GM18861 (cell line): ENCODE measurements at regions not wholly inside any gene's neighbourhood (a gene's known extent, or its start where the extent isn't known, plus 50 kb on each side); places are given as distances from the start of the nearest gene placed in this dataset.
"Not testable (repeated sequence)": the region's sequence is repeated elsewhere in the genome, so short reads cannot be mapped to it uniquely, and the experiment has no call there.

ENCODE experiments used
- ATAC-seq: cut with Tn5 transposase; IDR thresholded peaks from one replicate; pipeline ENCODE4 v1.9.1; 2021; ENCODE audit not compliant: unreplicated experiment

DNA sequence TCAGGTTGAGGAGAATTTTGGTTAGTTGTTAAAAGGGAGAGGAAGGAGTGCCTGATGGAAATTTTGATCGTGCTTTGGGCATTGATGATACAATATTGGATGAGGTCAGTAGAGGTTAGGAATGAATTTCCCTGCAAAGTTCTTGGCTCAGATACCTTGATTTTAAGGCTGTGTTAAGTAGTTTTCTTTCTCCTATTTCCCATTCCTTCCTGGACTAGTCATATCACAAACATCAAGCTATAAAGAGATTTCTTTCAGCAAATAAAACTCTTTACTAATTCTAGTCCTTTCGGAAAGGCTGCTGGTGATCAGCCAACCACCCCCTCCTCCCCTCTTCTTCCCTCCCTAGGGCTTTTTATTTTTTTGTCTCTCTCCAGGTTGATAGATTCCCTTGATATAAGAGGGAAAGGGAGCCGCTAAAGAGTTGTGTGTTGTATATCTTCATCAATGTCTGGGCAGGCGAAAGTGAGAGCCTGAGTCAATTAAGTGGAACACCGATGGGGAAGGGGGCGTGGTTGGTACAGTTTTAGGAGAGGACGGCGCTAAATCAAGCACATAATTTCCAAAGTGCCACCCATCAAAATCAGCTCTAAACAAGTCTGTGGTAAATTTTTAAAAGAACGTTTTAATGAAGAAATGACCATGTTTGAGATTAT, 100.1 kb upstream of the PLXNA2 start:
- no peak for ATAC-seq

DNA sequence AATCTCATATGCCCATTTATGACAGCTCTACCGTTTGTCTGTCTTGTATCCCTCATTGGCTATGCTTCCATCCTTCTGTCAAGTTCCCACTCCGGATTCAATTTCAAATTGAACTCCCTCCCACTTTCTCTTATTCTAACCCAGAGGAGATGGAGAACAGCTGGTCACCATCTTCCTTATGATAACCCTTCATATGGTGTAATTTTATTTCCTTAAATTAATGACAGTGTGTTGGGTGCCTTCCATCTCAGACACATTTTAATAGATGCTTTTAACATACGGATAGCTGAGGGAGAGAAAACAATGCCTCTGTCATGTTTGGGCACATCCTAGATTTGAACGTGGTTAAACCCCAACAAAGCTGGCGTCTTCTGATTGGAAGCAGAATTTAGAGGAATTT, 103.0 kb upstream of the PLXNA2 start:
- ATAC-seq, result no peak

GRCh38 chr1:208349694-208350330, 105.6 kb upstream of the PLXNA2 start:
- no peak for ATAC-seq

DNA sequence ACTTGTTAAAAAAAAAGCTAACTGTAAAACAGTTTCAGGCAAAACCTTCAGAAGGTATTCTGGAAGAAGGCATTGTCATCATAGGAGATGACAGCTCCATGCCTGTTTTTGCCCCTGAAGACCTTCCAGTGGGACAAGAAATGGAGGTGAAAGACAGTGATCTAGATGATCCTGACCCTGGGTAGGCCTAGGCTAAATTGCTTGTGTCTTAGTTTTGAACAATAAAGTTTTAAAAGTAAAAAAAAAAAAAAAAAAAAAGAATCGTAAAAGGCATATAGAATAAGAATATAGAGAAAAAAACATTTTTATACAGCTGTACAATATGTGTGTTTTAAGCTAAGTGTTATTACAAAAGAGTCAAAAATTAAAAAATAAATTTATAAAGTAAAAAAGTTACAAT, 106.6 kb upstream of the PLXNA2 start:
- no peak for ATAC-seq

GRCh38 chr1:208351838-208352237, 107.7 kb upstream of the PLXNA2 start:
- no peak for ATAC-seq

DNA sequence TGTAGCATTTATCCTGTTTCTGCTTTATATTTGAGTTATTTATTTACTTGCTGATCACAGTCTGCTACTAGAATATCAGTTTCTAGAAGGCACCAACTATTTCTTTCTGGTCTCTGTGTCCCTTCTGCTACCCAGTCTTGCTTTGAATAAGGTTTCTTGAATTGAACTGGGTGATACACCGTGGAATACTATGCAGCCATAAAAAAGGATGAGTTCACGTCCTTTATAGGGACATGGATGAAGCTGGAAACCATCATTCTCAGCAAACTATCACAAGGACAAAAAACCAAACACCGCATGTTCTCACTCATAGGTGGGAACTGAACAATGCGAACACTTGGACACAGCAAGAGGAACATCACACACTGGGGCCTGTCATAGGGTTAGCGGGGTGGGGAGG, 109.6 kb upstream of the PLXNA2 start:
- not testable (repeated sequence) for ATAC-seq

GRCh38 chr1:208357644-208358507, 113.7 kb upstream of the PLXNA2 start:
- ATAC-seq, result no peak

GRCh38 chr1:208358651-208359050, 114.5 kb upstream of the PLXNA2 start:
- ATAC-seq, result no peak

DNA sequence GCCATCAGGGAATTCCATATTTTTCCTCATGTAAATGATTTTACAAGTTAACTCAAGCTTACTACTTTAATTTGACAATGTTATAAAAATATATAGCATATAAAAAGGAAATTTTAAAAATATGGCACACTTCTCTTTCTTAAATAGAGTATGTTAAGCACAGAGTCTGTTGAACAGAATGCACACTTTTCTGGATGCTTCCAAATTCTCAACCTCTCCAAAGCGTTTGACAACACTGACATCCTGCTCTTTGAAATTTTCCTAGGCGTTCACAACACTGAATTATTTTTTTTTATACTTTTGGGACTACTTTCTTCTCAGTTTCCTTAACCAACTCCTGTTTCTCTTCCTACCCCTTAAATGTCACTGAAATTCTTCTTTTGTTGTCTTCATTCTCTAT, 117.8 kb upstream of the PLXNA2 start:
- no peak for ATAC-seq

DNA sequence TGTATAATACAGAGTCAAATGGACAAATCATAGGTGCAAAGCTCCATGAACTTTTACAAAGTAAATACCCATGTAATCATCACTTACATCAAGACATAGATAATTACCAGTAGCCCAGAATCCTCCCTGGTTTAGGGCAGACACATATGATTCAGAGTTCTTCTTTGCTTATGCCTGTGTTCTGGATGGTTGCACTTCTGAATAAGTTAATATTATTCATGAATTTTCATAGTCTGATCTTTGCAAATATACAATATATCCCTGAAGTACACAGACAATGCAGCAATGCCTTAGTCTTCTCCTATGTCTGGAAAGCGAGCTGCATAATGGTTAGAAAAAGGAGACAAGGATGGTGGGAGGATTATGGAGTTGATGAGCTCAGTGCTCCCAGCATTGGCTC, 122.4 kb upstream of the PLXNA2 start:
- ATAC-seq, result no peak

GRCh38 chr1:208369045-208369444, 124.9 kb upstream of the PLXNA2 start:
- no peak for ATAC-seq

DNA sequence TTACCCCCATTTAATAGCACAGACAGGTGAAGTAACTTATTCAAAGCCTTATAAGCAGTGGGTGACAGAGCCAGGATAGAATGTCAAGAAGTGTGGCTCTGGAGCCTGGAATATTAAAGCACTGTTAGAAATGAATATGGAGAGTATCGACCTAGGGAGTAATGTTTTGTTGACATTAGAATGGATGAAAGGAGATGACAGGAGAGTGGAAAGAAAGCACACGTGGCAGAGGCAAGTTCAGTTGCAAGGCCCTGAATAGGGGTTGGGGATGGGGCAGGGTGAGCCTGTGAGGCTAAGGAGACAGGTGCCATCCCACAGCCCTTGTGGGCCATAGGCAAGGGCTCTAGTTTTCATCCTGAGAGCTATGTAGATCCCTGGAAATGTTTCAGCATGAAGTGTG, 125.5 kb upstream of the PLXNA2 start:
- no peak for ATAC-seq

DNA sequence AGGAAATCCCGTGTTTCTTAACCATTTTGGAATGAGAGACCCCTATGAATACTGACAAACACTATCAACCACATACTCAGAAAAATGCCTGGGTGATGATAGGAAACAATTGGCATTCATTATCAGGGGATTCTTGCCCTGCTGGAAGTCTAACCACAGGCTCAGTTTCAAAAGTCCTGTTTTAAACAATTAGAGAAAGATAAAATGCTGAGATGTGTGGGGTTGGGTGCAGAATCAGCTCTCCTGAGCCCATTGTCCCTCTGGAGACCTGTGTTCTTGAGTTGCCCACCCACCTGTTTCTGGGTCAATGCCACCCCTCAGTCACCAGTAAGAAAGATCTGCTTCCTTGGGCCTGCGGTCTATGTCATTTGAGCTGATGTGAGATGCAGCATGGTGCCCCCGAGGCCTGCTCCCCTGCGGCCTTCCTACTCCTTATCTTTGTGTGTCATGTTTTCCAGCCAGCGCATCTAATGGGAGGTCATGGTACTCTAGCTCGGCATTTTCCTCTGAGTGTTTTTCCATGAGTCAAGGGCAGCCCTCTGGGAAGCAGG, 130.3 kb upstream of the PLXNA2 start:
- ATAC-seq, result no peak

DNA sequence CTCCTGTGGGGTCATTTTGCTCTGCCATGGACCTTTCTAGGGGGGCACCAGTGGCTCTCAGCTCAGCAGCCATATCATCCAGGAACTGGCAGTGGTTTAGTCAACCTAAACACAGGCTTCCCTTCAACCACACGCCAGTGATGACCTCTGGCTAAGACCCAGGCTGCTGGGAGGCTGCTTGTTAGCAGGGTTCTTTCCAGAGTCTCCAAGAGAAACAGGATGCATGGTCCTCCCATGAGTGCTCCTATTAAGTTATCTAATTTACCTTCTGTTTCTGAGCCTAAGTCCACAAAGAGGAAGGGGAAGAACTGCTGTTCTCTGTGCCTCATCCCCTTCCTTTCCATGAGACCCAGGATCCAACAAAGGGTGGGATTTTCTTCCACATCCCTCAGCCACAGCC, 137.3 kb upstream of the PLXNA2 start:
- no peak for ATAC-seq

- no peak for ATAC-seq
These were observed 144.0 kb upstream of the PLXNA2 start for GRCh38 chr1:208387908-208388811.

DNA sequence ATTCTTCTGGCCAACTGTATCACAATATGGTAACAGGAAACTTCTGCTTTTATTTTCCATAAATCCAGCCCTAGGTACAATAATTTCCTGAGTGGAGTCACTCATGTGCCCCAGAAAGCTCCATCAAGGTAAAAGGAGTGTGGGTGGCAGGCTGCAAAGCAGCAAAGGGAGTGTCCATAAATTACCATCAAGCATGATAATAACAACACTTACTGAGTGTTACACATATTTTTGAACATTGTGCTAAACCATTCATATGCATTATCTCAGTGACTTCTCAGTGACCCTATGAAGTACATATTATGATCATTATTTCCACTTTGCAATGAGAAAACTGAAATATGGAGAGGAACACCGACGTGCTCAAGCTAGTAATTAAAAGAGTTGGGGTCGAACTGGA, 149.2 kb upstream of the PLXNA2 start:
- ATAC-seq, result no peak

- no peak for ATAC-seq
These were observed 149.6 kb upstream of the PLXNA2 start for GRCh38 chr1:208393826-208394225.

GRCh38 chr1:208397286-208397685, 153.1 kb upstream of the PLXNA2 start:
- ATAC-seq, result no peak

DNA sequence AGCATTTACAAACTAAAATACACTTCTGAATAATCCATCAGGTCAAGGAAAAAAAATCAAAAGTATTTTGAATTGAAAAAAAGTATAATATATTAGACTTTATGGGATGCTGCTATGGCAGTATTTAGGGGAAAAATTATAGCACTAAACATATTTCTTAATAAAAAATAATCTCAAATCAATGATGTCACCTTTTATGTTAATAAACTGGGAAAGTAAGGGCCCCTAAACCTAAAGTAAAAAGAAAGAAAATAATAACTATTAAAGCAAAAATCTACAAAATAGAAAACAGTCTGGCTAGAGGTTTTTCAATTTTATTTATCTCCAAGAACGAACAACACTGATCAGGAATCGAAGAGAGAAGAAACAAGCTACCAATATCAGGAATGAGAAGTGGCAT, 160.8 kb upstream of the PLXNA2 start:
- no peak for ATAC-seq

DNA sequence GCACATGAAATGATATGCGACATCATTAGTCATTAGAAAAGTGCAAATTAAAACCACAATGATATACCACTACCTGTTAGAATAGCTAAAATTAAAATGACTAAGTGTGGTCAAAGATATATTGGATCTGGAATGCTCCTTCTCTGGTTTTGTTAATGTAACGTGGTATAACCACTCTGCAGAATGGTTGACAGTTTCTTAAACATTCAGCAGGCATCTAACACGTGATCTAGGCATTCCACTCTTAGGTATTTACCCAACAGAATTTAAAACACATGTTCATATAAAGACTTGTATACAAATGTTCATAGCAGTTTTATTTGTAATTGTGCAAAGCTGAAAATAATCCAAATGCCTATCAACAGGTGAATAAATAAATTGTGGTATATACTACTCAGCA, 165.0 kb upstream of the PLXNA2 start:
- no peak for ATAC-seq

DNA sequence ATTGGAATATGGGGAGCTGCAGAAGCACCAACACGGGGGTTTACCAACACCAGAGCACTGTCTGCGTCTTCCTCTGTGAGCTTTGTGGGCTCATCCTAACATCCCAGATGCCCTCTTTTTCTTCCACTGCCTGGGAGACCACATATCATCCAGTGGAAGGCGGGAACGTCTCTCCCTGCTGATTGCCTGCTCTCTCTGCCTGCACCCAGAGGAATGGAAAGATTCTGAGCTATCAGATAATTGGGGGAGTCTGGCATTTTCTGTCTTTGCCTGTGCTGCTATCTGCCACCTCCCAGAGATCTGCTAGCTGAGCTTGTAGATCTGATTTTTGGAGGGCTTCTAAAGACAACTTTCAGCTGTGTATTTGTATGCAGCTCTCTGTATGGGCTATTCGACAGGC, 166.2 kb upstream of the PLXNA2 start:
- ATAC-seq, result no peak
